ENCODE measurements at regions not wholly inside any gene's neighbourhood (a gene's known extent, or its start where the extent isn't known, plus 50 kb on each side); places are given as distances from the start of the nearest gene placed in this dataset.

- Histone ChIP-seq H3K36me3 (replicated peaks) (no peaks in the 10 kb centered on the region), H3K27ac (no peak overlapping the region), H3K4me3 (ENCODE audit: low read depth, low read length) (no peak overlapping the region), H3K27me3 (replicated peaks) (no peaks in the 10 kb centered on the region)
- no peak for DNase-seq
- in situ Hi-C loops (cut with HindIII; ENCODE audit: low pct_ligation_motif_present, low sequenced_read_pairs), result no loop called here
- TF ChIP-seq CTCF (IDR thresholded peaks at IDR 0.05; ENCODE audit: low read depth, low read length, missing control alignments), result no peak
These were observed 103.8 kb upstream of the BLID start for GRCh38 chr11:122219791-122220190.

- no peaks in the 10 kb centered on the region for H3K27me3 ChIP-seq (replicated peaks)
- no peak overlapping the region for H3K4me3 ChIP-seq (ENCODE audit: low read depth, low read length)
- no peaks in the 10 kb centered on the region for H3K36me3 ChIP-seq (replicated peaks)
- peak; percentile 98 for DNase-seq
- peak overlapping the region; percentile 94 for H3K27ac ChIP-seq
- in situ Hi-C loops (cut with HindIII; ENCODE audit: low pct_ligation_motif_present, low sequenced_read_pairs), result no loop called here
- TF ChIP-seq CTCF (IDR thresholded peaks at IDR 0.05; ENCODE audit: low read depth, low read length, missing control alignments), result peak; percentile 98
These were observed 99.4 kb upstream of the BLID start for GRCh38 chr11:122215244-122215992.

- no peak overlapping the region for H3K4me3 ChIP-seq (ENCODE audit: low read depth, low read length)
- in situ Hi-C loops (cut with HindIII; ENCODE audit: low pct_ligation_motif_present, low sequenced_read_pairs), result no loop called here
- no peak for TF ChIP-seq CTCF (IDR thresholded peaks at IDR 0.05; ENCODE audit: low read depth, low read length, missing control alignments)
- peak overlapping the region; percentile 94 for H3K27ac ChIP-seq
- DNase-seq, result peak; percentile 76
- no peaks in the 10 kb centered on the region for H3K36me3 ChIP-seq (replicated peaks)
- no peaks in the 10 kb centered on the region for H3K27me3 ChIP-seq (replicated peaks)
These were observed 98.6 kb upstream of the BLID start for GRCh38 chr11:122214567-122214966.

- in situ Hi-C loops (cut with HindIII; ENCODE audit: low pct_ligation_motif_present, low sequenced_read_pairs), result no loop called here
- Histone ChIP-seq H3K27me3 (replicated peaks) (no peaks in the 10 kb centered on the region), H3K27ac (peak overlapping the region; percentile 94), H3K4me3 (ENCODE audit: low read depth, low read length) (no peak overlapping the region), H3K36me3 (replicated peaks) (no peaks in the 10 kb centered on the region)
- DNase-seq, result no peak
- TF ChIP-seq CTCF (IDR thresholded peaks at IDR 0.05; ENCODE audit: low read depth, low read length, missing control alignments), result no peak
These were observed 98.1 kb upstream of the BLID start for GRCh38 chr11:122214080-122214479.

- no peak for TF ChIP-seq CTCF (IDR thresholded peaks at IDR 0.05; ENCODE audit: low read depth, low read length, missing control alignments)
- DNase-seq, result no peak
- Histone ChIP-seq H3K4me3 (ENCODE audit: low read depth, low read length) (no peak overlapping the region), H3K27me3 (replicated peaks) (no peaks in the 10 kb centered on the region), H3K27ac (peak overlapping the region; percentile 94), H3K36me3 (replicated peaks) (no peaks in the 10 kb centered on the region)
- in situ Hi-C loops (cut with HindIII; ENCODE audit: low pct_ligation_motif_present, low sequenced_read_pairs), result no loop called here
These were observed 97.2 kb upstream of the BLID start for GRCh38 chr11:122213171-122213570.
